Activated CD8-positive, alpha-beta T cell treated with anti-CD3 and anti-CD28 coated beads for 36 hours (primary cell): ENCODE measurements at regions not wholly inside any gene's neighbourhood (a gene's known extent, or its start where the extent isn't known, plus 50 kb on each side); places are given as distances from the start of the nearest gene placed in this dataset.

Experiments used
- ATAC-seq: fragments of 200-7000 bp; cut with Tn5 transposase; one replicate; pipeline ENCODE4 v1.10.0; 2021; ENCODE audit warnings: mild to moderate bottlenecking, moderate library complexity
- CTCF ChIA-PET: fragments of 350-600 bp; sonication (Branson Sonifier 250); formaldehyde crosslinking; loops from one replicate; lab custom pipeline; 2021; ENCODE audit warnings: antibody characterized with exemption; lab: Charles Lee
- POLR2A ChIA-PET: fragments of 350-600 bp; sonication (Branson Sonifier 250); formaldehyde crosslinking; loops from one replicate; lab custom pipeline; 2021; ENCODE audit warnings: antibody characterized with exemption; lab: Charles Lee
- DNase-seq: peaks from one replicate; pipeline ENCODE4 v3.0.0-alpha.2; 2020
- H3K27ac Mint-ChIP-seq: one replicate; pipeline ENCODE4 v1.8.0; 2021; ENCODE audit warnings: mild to moderate bottlenecking, mixed read lengths
- H3K27me3 Mint-ChIP-seq: one replicate; pipeline ENCODE4 v1.8.0; 2021; ENCODE audit warnings: mixed read lengths
- H3K36me3 Mint-ChIP-seq: one replicate; pipeline ENCODE4 v1.8.0; 2021; ENCODE audit warnings: low read depth, mixed read lengths
- H3K4me1 Mint-ChIP-seq: one replicate; pipeline ENCODE4 v1.8.0; 2021; ENCODE audit warnings: low read depth, mixed read lengths
- H3K4me3 Mint-ChIP-seq: one replicate; pipeline ENCODE4 v1.8.0; 2021; ENCODE audit warnings: mild to moderate bottlenecking, moderate library complexity, mixed read lengths
- H3K9me3 Mint-ChIP-seq: one replicate; pipeline ENCODE4 v1.8.0; 2021; ENCODE audit warnings: mixed read lengths
- CTCF ChIP-seq: fragments of 200-600 bp; IDR thresholded peaks from one replicate; pipeline ENCODE4 v1.8.0; 2022; ENCODE audit warnings: antibody characterized with exemption, mild to moderate bottlenecking
- intact Hi-C: fragments of 100-400 bp; cut with micrococcal nuclease; formaldehyde crosslinking; loops from one replicate; pipeline ENCODE4 v1.10.0; 2022

- no peak overlapping the region for H3K4me3 Mint-ChIP-seq
- ATAC-seq = no peak
Measured at GRCh38 chr5:2634399-2635176, 116.9 kb downstream of the IRX2 start.

GRCh38 chr5:2633992-2634391, 117.5 kb downstream of the IRX2 start:
- no peaks in the 10 kb centered on the region for H3K4me1 Mint-ChIP-seq

More at GRCh38 chr5:2634399-2635176, 116.9 kb downstream of the IRX2 start:
- no peak for TF ChIP-seq CTCF
- Mint-ChIP-seq H3K36me3 (no peaks in the 10 kb centered on the region), H3K9me3 (no peaks in the 10 kb centered on the region), H3K27me3 (no peaks in the 10 kb centered on the region), H3K27ac (no peak overlapping the region), H3K4me1 (no peaks in the 10 kb centered on the region)
- intact Hi-C loops = no loop called here
- POLR2A ChIA-PET = no interaction called here
- no peak for DNase-seq
- CTCF ChIA-PET = no interaction called here

GRCh38 chr5:2631758-2632157, 119.7 kb downstream of the IRX2 start:
- intact Hi-C loops = no loop called here
- ATAC-seq = no peak
- H3K36me3 Mint-ChIP-seq = no peaks in the 10 kb centered on the region
- ChIA-PET POLR2A (no interaction called here), CTCF (no interaction called here)
- no peak for TF ChIP-seq CTCF
- DNase-seq = no peak
- no peaks in the 10 kb centered on the region for H3K9me3 Mint-ChIP-seq
- H3K27me3 Mint-ChIP-seq = no peaks in the 10 kb centered on the region
- H3K4me3 Mint-ChIP-seq = no peak overlapping the region
- H3K27ac Mint-ChIP-seq = no peak overlapping the region
- H3K4me1 Mint-ChIP-seq = no peaks in the 10 kb centered on the region

More at GRCh38 chr5:2633992-2634391, 117.5 kb downstream of the IRX2 start:
- Mint-ChIP-seq H3K27me3 (no peaks in the 10 kb centered on the region), H3K36me3 (no peaks in the 10 kb centered on the region), H3K27ac (no peak overlapping the region), H3K9me3 (no peaks in the 10 kb centered on the region), H3K4me3 (no peak overlapping the region)
- POLR2A ChIA-PET = no interaction called here
- DNase-seq (no peak), ATAC-seq (no peak)
- intact Hi-C loops = no loop called here
- CTCF ChIA-PET = no interaction called here
- no peak for TF ChIP-seq CTCF

GRCh38 chr5:2629045-2629444, 122.4 kb downstream of the IRX2 start:
- Mint-ChIP-seq H3K36me3 (no peaks in the 10 kb centered on the region), H3K27ac (no peak overlapping the region), H3K9me3 (no peaks in the 10 kb centered on the region), H3K4me1 (no peaks in the 10 kb centered on the region), H3K27me3 (no peaks in the 10 kb centered on the region), H3K4me3 (no peak overlapping the region)
- DNase-seq (no peak), ATAC-seq (no peak)
- POLR2A ChIA-PET = no interaction called here
- TF ChIP-seq CTCF = no peak
- CTCF ChIA-PET = no interaction called here
- intact Hi-C loops = no loop called here

- intact Hi-C loops = no loop called here
- POLR2A ChIA-PET = no interaction called here
- CTCF ChIA-PET = no interaction called here
- H3K4me3 Mint-ChIP-seq = no peak overlapping the region
- no peaks in the 10 kb centered on the region for H3K36me3 Mint-ChIP-seq
- H3K27ac Mint-ChIP-seq = no peak overlapping the region
- ATAC-seq = no peak
- TF ChIP-seq CTCF = no peak
- no peaks in the 10 kb centered on the region for H3K27me3 Mint-ChIP-seq
- H3K9me3 Mint-ChIP-seq = no peaks in the 10 kb centered on the region
- no peak for DNase-seq
- H3K4me1 Mint-ChIP-seq = no peaks in the 10 kb centered on the region
Measured at GRCh38 chr5:2627867-2628266, 123.6 kb downstream of the IRX2 start.
